Choroid plexus epithelial cell (primary cell): ENCODE measurements at regions not wholly inside any gene's neighbourhood (a gene's known extent, or its start where the extent isn't known, plus 50 kb on each side); places are given as distances from the start of the nearest gene placed in this dataset.

Source experiments
- DNase-seq: peaks from one replicate; pipeline ENCODE4 v3.0.0-alpha.2; 2010; ENCODE audit warnings: low read depth
- H3K4me3 ChIP-seq: 2 replicates; pipeline ENCODE4 v1.5.1; 2011; ENCODE audit warnings: low read depth, mild to moderate bottlenecking, control low read depth, low read length, moderate library complexity
- TF ChIP-seq, protein P1 (sequence below): conservative IDR thresholded peaks from 2 replicates; pipeline ENCODE4 v1.5.1; 2011; ENCODE audit warnings: low read depth, mild to moderate bottlenecking, control low read depth, inconsistent platforms, low read length, moderate library complexity

DNA sequence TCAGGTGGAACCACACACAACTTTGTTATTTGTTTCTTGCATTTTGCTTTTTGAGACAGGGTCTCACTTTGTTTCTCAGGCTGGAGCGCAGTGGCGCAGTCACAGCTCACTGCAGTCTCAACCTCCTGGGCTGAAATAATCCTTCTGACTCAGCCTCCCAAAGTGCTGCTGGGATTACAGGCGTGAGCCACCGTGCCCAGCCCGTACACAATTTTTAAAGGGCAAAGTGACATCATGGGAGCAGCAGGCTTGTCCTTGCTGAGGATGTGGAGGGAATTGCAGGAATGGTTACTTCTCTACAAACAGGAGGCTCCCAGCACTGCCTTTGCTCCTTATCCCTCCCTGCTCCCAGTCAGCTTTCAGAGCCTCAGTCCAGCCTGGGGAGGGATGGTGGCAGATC lies 355.9 kb upstream of the KLHL29 start:
- H3K4me3 ChIP-seq, result no peak overlapping the region
- no peak for DNase-seq
- TF ChIP-seq, protein P1, sequence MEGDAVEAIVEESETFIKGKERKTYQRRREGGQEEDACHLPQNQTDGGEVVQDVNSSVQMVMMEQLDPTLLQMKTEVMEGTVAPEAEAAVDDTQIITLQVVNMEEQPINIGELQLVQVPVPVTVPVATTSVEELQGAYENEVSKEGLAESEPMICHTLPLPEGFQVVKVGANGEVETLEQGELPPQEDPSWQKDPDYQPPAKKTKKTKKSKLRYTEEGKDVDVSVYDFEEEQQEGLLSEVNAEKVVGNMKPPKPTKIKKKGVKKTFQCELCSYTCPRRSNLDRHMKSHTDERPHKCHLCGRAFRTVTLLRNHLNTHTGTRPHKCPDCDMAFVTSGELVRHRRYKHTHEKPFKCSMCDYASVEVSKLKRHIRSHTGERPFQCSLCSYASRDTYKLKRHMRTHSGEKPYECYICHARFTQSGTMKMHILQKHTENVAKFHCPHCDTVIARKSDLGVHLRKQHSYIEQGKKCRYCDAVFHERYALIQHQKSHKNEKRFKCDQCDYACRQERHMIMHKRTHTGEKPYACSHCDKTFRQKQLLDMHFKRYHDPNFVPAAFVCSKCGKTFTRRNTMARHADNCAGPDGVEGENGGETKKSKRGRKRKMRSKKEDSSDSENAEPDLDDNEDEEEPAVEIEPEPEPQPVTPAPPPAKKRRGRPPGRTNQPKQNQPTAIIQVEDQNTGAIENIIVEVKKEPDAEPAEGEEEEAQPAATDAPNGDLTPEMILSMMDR, result no peak

DNA sequence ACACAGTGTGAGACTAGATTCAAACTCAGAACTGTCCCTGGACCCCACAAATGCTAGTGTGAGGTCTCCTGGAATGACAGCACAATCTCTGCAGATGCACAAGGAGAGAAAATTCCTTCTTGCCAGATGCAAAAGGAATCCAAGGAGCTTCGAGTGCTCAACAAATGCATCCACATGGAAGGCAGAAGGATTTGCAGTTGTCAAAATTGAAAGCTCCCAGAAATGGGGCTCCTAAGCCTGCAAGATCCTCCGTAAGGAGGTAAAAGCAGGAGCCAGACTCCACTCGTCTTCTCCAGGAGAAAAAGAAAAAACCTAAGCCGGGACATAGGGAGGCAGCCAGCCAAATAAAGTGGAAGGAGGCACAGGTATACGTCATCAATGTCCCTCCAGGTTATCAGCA lies 355.0 kb upstream of the KLHL29 start:
- no peak overlapping the region for H3K4me3 ChIP-seq
- TF ChIP-seq, protein P1, result no peak
- DNase-seq, result no peak

DNA sequence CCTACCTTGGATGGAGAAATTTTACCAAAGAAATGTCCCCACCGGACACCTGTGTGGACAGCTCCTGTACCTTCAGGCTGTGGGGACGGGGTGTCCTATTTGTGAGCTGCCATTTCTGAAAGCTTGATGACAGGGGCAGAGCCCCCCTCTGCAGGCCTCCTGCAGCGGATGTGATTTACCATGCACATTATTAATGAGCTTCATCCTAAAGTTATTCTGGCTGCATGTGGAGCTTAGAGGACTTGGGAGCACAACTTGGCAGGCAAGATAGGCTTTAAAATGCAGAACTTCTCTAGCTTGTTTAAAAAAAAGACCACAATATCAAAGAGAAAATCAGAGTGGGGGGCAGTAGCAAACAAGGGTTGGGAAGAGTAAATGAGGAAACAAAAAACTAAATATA lies 350.0 kb upstream of the KLHL29 start:
- TF ChIP-seq, protein P1, result no peak
- no peak overlapping the region for H3K4me3 ChIP-seq
- DNase-seq, result no peak

DNA sequence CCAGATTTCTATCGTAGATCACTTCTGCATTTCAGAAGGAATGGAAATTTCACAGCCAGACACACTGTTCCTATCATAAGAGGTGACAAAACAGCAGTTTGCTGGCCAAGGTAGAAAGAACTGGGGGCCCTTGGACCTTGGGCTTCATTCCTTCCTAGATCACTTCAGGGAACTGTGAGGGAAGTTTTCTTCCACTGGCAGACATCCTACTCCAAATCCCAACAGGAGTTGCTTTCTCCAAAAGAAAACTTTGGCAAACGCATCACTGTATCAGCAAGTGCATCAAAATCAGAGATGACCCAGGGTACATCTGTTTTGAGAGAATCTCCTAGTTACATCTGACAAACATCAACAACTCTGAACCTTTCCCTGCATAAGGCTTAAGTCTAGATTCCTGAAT lies 348.4 kb upstream of the KLHL29 start:
- TF ChIP-seq, protein P1, result no peak
- DNase-seq, result no peak
- H3K4me3 ChIP-seq, result no peak overlapping the region

DNA sequence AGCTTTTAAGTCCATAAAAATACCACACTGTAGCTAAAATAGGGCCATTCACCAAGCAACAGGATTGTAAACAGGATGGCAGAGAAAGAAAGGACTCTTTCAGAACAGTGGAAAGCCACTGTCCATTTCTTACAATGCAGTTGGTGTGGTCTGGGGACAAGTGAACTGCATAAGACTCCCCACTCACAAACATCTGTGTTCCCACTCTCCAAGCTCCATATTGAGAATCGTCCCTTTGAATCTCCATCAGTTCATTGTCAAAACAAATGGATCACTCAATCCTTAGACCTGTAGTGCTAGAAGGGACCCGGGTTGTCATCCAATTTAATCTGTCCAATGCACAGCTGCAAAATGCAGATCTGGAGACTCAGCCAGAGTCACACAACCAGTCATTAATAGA lies 347.4 kb upstream of the KLHL29 start:
- no peak for DNase-seq
- TF ChIP-seq, protein P1, result no peak
- no peak overlapping the region for H3K4me3 ChIP-seq

DNA sequence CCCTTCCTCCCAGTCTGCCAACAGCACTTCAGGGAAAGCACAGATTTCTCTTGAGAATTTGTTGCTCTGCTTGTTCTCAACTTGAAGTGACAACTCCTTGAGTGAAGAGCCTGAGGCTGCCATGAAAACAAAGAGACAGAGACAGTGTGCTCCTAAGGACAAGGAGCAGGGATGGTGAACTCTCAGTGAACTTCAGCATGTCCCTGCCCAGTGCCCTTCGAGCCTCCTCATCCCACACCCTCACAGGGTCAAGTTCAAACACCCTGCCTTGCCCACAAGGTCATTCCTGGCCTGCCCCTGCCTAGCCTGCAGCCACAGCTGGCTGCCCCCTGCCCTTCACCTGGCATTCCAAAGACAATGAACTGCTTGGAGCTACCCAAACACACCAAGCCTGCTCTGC lies 343.5 kb upstream of the KLHL29 start:
- no peak for DNase-seq
- H3K4me3 ChIP-seq, result no peak overlapping the region
- TF ChIP-seq, protein P1, result no peak

DNA sequence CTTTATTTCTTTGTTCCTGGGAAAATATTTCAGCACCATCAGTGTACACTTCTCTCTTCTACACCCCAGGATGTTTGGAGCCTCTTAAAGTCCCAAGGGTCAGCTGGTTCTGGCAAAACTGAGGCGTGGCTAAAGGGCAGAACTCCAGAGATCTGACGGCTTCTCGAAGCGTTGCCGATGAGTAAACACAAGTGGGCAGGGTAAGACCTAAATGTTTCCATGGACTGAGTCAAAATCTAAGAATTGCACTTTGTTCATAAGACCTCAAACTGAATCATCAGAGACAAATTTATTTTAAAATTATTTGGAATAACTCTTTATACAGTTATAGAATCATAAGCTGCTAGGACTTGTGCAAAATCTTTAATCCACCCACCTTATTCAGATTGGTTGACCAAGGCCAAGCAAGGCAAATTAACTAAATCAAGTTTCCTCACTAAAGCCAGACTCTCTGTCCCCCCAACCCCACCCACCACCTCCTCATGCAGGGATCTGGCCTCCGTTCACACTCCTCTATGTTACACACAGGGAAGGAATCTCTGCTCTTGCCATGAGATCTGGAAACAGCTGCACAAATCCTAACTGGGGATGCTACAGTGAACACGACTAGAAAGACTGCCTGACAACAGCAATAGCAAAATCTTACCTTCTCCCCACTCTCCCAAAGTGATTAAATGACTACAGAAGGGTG lies 342.6 kb upstream of the KLHL29 start:
- TF ChIP-seq, protein P1, result no peak
- no peak for DNase-seq
- no peak overlapping the region for H3K4me3 ChIP-seq
